GM18511 (cell line): ENCODE measurements at regions not wholly inside any gene's neighbourhood (a gene's known extent, or its start where the extent isn't known, plus 50 kb on each side); places are given as distances from the start of the nearest gene placed in this dataset.

Source experiments
- ATAC-seq: cut with Tn5 transposase; IDR thresholded peaks from one replicate; pipeline ENCODE4 v1.9.1; 2021; ENCODE audit warnings: mild to moderate bottlenecking, moderate library complexity; ENCODE audit not compliant: unreplicated experiment

- no peak for ATAC-seq
Measured at GRCh38 chr1:229195246-229195645, 75.7 kb upstream of the RAB4A start.

DNA sequence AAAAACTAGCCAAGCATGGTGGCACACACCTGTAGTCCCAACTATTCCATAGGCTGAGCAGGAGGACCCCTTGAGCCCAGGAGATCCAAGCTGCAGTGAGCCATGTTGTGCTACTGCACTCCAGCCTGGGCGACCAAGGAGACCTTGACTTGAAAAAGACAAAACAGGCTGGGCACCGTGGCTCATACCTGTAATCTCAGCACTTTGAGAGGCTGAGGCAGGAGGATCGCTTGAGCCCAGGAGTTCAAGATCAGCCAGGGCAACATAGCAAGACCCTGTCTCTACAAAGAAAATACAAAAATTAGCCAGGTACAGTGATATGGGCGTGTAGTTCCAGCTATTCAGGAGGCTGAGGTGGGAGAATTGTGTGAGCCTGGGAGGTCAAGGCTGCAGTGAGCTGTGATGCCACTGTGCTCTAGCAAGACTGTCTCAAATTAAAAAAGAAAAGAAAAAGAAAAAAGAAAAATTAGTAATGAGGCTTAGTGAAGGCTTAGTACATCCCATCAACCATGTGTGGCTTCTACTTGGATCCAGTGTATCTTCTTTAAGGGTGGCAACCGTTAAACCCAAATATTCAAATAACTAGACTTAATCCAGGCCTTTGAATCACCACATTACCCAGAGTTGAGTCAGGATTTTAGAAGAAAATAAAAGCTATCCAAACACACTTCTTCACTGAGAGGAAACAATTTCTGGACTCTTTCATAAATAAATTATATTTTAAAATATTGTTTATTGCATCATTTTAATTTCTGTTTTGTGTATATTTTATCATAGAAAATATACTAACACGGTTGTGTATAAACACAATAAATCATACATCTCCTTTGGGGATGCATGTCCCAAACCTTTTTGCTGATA is 74.3 kb upstream of the RAB4A start:
- ATAC-seq: no peak

- ATAC-seq: no peak
Measured at GRCh38 chr1:229197265-229197585, 73.7 kb upstream of the RAB4A start.

DNA sequence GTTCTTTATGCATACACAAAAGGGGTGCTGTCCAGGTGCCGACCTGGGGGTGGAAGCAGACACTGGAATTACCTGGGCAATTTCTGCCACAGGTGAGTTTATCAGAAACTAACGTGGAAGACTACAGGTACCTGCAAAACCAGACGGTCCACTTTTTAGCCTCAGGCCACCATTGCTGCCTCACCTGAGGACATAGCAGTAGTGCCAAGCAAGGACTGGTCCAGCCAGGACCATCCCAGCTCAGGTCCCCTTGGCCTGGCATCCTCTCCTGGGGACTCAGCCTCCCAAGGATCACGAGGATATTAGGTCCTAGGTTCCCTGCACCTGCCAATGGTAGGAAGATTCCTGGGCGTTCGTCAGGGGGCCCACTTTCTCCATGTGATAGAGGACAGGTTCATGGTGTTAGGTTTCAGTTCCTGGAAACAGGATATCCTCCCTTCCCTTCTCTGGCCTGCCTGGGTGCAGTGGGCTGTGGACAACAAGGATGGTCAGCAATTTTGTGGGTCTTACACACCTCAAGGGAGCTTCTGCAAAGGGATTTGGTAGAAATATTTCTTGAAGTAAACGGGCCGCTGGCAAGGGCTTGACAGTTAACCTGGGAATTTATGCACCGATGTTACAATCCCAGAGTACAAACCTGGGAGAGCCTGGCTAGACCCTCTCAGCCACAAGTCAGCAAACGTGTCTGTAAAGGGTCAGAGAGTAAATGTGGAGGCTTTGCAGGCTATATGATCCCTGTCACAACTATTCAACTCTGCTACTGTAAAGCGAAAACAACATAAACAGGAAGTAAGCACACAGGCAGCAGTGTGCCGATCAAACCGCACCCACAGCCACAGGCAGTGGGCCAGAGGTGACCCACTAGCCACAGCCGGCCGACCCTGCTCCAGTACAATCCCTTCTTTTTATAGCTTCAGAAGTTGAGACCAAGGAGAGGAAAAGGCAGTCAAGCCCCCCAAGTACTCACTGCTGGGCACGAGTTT is 71.4 kb upstream of the RAB4A start:
- ATAC-seq: peak; percentile 85

GRCh38 chr1:229203030-229203751 is 67.7 kb upstream of the RAB4A start:
- ATAC-seq: no peak

GRCh38 chr1:229203991-229204632 is 66.8 kb upstream of the RAB4A start:
- ATAC-seq: no peak

- no peak for ATAC-seq
Measured at GRCh38 chr1:229204921-229205777, 65.8 kb upstream of the RAB4A start.

DNA sequence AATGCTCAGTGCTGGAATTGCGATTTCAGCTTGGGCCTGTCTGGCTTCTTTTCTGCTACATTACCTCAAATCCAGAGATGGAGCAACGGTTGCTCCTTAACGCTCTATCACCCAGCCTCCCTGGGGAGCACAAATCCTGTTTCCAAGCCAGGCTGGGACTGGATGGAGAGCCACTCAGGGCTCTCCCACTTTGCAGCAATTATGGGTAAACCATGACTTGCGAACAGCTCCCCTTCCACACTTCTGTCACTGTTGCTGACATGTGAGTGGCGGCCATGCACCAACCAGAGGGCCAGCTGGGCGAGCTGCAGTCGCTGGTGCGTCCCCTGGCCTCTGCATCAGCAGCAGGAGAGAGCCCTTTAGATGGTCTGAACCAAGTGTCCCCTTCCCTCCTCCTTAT is 65.1 kb upstream of the RAB4A start:
- ATAC-seq: no peak

DNA sequence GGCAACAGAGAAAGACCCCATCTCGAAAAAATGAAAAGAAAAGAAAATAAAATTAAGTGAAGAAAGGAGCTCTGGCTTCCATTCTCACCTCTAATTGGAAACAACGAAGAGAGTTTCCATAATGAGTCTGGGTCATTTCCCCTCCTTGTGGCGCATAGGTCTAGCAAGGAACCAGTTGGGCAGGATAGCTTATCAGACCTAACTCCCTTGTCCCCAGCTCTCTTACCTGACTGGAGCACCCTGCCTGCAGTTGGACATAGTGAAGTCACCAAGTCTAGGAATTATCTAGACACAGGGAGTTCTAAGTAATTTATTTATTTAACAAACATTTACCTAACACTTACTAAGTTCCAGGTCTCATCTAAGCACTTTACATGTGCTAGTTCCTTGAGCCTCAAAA is 63.0 kb upstream of the RAB4A start:
- ATAC-seq: no peak

DNA sequence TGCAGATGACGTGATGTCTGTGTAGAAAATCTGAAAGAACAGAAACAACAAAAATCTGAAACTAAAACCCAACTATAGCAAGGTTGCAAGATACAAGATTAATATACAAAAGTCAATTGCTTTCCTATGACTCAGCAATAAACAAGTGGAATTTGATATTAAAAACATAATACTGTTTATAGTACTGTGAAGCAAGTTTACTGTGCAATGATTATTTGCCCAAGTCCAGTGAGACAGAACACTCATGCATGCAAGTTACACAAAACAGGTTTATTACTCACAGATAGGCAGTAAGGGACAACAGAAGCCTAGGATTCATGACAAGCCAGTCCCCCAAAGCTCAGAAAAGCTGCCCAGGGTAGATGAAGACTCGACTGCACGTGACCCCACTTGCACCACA is 62.4 kb upstream of the RAB4A start:
- no peak for ATAC-seq

DNA sequence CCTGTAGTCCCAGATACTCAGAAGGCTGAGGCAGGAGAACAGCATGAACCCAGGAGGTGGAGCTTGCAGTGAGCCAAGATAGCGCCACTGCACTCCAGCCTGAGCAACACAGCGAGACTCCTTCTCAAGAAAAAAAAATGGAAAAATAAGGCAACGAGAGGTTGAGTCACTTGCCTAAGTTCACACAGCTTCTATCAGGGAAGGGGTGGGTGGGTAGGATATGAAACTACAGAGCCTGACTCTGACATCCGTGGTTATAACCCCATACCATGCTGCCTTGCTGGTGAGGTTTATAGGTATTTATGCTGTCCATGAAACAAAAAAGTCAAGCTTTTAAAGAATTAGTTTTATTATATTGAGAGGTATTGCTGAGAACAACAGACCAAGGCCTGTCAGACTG is 61.5 kb upstream of the RAB4A start:
- no peak for ATAC-seq

DNA sequence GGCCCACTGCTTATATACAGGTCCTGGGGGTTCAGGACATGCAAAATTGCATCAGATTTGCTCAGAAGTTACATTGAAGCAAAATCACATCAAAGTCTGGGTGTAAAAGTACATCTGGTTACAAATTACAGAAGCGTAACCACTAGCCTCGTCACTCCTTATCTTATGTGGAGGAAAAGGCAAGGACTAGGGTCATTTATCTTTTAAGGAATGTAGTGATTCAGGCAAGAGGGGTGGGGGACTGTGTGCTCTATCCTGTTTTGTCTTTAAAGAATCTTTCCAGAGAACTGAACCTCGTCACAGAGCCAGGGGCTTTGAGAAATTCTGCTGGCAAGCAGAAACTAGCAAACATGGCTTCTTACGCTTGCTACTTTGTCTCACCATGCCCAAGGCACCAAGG is 61.1 kb upstream of the RAB4A start:
- ATAC-seq: no peak

- ATAC-seq: no peak
Measured at GRCh38 chr1:229210844-229211243, 60.1 kb upstream of the RAB4A start.

- no peak for ATAC-seq
Measured at GRCh38 chr1:229213797-229214196, 57.1 kb upstream of the RAB4A start.

DNA sequence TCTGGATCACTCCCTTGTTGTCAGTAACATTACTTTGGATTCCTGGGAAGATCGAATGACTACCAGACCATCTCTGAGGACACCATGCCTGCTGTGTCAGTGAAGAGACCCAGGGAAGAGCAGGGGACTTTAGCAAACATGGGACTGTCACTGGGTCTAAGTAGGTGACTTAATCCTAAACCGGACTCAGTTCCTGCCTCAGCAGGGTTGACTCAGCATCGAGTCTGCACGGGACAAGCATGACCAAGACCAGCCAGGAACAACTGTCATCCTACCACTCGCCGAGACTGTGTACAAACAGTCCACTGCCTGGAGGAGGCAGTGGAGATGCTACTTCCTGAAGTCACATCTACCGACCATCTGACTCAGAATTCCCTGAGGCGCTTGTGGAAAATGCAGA is 53.2 kb upstream of the RAB4A start:
- no peak for ATAC-seq

- no peak for ATAC-seq
Measured at GRCh38 chr1:229218612-229219025, 52.3 kb upstream of the RAB4A start.

- no peak for ATAC-seq
Measured at GRCh38 chr1:229220163-229220846, 50.6 kb upstream of the RAB4A start.

GRCh38 chr1:229221106-229222019 is 49.5 kb upstream of the RAB4A start:
- no peak for ATAC-seq
